Upper lobe of left lung (tissue), 4 donors: ENCODE measurements at regions not wholly inside any gene's neighbourhood (a gene's known extent, or its start where the extent isn't known, plus 50 kb on each side); places are given as distances from the start of the nearest gene placed in this dataset.

Experiments used
- CTCF ChIP-seq, 6 experiments: fragments of 450-650 bp in 4 of 6; fragments of 200-600 bp in 2 of 6; sonication (generic) in 2 of 6; IDR thresholded peaks; one replicate each; pipeline ENCODE4 v1.5.1; 2016 to 2019; ENCODE audit warnings: antibody characterized with exemption in 6 of 6
- EP300 ChIP-seq, 4 donors: sonication (generic); formaldehyde crosslinking; IDR thresholded peaks; one replicate each; pipeline ENCODE4 v1.5.1; 2017; ENCODE audit warnings: antibody characterized with exemption in 4 of 4, control low read depth in 2 of 4
- POLR2A ChIP-seq, 4 donors: fragments of 450-650 bp; IDR thresholded peaks; one replicate each; pipeline ENCODE4 v1.5.1; 2016 to 2017; ENCODE audit warnings: antibody characterized with exemption in 4 of 4, mild to moderate bottlenecking in 2 of 4
- POLR2AphosphoS5 ChIP-seq, 2 donors: sonication (generic); formaldehyde crosslinking; IDR thresholded peaks; one replicate each; pipeline ENCODE4 v1.5.1; 2017; ENCODE audit warnings: antibody characterized with exemption in 2 of 2

- TF ChIP-seq CTCF (IDR thresholded peaks at IDR 0.05): no peak
- no peak for TF ChIP-seq POLR2A (IDR thresholded peaks at IDR 0.05)
- no peak for TF ChIP-seq EP300 (IDR thresholded peaks at IDR 0.05)
- no peak for TF ChIP-seq POLR2AphosphoS5 (IDR thresholded peaks at IDR 0.05)
These were observed 76.1 kb upstream of the GADD45A start for GRCh38 chr1:67608661-67609576.
